PC-9 (cell line): ENCODE measurements at regions not wholly inside any gene's neighbourhood (a gene's known extent, or its start where the extent isn't known, plus 50 kb on each side); places are given as distances from the start of the nearest gene placed in this dataset.

Source experiments
- BruUV-seq: library from RNA; stranded (reverse); fragments of 400-500 nt; replicated peaks from 2 replicates; lab custom pipeline; 2021; lab: Mats Ljungman, UMichigan
- CTCF ChIA-PET: fragments of 300-600 bp; sonication (Branson Sonifier 250); formaldehyde crosslinking; loops from one replicate; lab custom pipeline; 2022; ENCODE audit warnings: antibody characterized with exemption; lab: Charles Lee
- POLR2A ChIA-PET: fragments of 300-600 bp; sonication (Branson Sonifier 250); formaldehyde crosslinking; loops from one replicate; lab custom pipeline; 2022; ENCODE audit warnings: antibody characterized with exemption; ENCODE audit not compliant: unreplicated experiment; lab: Charles Lee
- DNase-seq, 2 experiments: peaks; one replicate each; pipeline versions ENCODE4 v3.0.0 to v3.0.0-alpha.2; 2015 to 2022; ENCODE audit warnings: mixed read lengths in 1 of 2
- H2AFZ ChIP-seq: fragments of 200-600 bp; sonication (generic); 2 replicates; pipeline ENCODE4 v1.8.1; 2017; ENCODE audit warnings: antibody characterized with exemption
- H3F3A ChIP-seq: fragments of 200-600 bp; sonication (generic); 2 replicates; pipeline ENCODE4 v1.8.1; 2017; ENCODE audit warnings: antibody characterized with exemption, mild to moderate bottlenecking, low read depth; ENCODE audit not compliant: insufficient read depth
- H3K27ac ChIP-seq: fragments of 200-600 bp; sonication (generic); 2 replicates; pipeline ENCODE4 v1.6.1; 2016; ENCODE audit warnings: mixed run types
- H3K27me3 ChIP-seq: fragments of 200-600 bp; sonication (generic); 2 replicates; pipeline ENCODE4 v1.6.1; 2016; ENCODE audit warnings: low read depth, mixed run types; ENCODE audit not compliant: insufficient read depth
- H3K36me3 ChIP-seq: fragments of 200-600 bp; sonication (generic); 2 replicates; pipeline ENCODE4 v1.6.1; 2016; ENCODE audit warnings: low read depth, mixed run types
- H3K4me1 ChIP-seq: fragments of 200-600 bp; sonication (generic); replicated peaks from 2 replicates; pipeline ENCODE4 v1.6.1; 2016; ENCODE audit warnings: mixed run types; ENCODE audit not compliant: insufficient read depth
- H3K4me2 ChIP-seq: fragments of 200-600 bp; sonication (generic); 2 replicates; pipeline ENCODE4 v1.6.1; 2017; ENCODE audit warnings: mixed run types
- H3K4me3 ChIP-seq: fragments of 200-600 bp; sonication (generic); 2 replicates; pipeline ENCODE4 v1.6.1; 2016; ENCODE audit warnings: mixed run types
- H3K79me2 ChIP-seq: fragments of 200-600 bp; sonication (generic); 2 replicates; pipeline ENCODE4 v1.6.1; 2017; ENCODE audit warnings: low read depth, mixed run types
- H3K9me2 ChIP-seq: fragments of 200-600 bp; sonication (generic); 2 replicates; pipeline ENCODE4 v1.8.1; 2017; ENCODE audit warnings: mild to moderate bottlenecking; ENCODE audit not compliant: insufficient read depth
- H3K9me3 ChIP-seq: fragments of 200-600 bp; sonication (generic); 2 replicates; pipeline ENCODE4 v1.8.1; 2016; ENCODE audit warnings: low read depth; ENCODE audit not compliant: insufficient read depth
- H4K20me1 ChIP-seq: fragments of 200-600 bp; sonication (generic); 2 replicates; pipeline ENCODE4 v1.8.1; 2017; ENCODE audit not compliant: insufficient read depth
- EZH2 ChIP-seq: fragments of 200-600 bp; sonication (generic); IDR thresholded peaks from 2 replicates; pipeline ENCODE4 v1.8.0; 2017; ENCODE audit warnings: antibody characterized with exemption, low read depth
- intact Hi-C: fragments of 100-400 bp; cut with micrococcal nuclease; formaldehyde crosslinking; loops from one replicate; pipeline ENCODE4 v1.10.0; 2022; ENCODE audit not compliant: unreplicated experiment
- TF ChIP-seq, protein P1 (sequence below): fragments of 200-600 bp; sonication (generic); conservative IDR thresholded peaks from 2 replicates; pipeline ENCODE4 v1.6.1; 2017; ENCODE audit warnings: mixed run types, antibody characterized with exemption, mild to moderate bottlenecking, moderate library complexity

DNA sequence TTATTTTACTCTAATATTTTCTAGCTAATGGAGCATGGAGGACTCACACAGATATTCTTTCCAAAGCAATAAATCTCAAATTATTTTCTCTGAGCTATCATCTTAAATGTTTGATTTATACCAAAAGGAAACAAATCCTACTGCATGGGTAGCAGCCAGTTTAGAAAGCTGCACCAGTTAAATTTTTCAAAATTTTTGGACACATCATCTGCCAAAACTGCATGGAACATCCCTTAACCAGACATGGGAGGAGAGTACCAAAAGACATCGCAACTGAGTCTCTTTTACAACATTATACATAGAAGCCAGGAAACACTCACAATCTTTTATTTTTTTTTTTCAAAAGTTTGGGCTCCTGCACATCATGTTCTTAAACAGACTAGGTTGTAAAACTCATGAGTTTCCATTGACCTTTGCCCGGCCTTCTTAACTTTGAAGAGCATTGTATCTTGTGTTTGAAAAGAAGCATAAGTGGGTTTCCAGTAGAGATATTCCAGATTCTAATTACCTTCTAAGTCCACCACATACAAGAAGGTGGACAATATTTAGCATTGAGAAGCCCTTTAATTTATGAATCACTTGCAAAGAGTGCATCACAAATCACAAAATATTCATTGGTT lies 87.7 kb upstream of the HMGCLL1 start:
- Histone ChIP-seq H3K4me2 (no peak overlapping the region), H3K9me3 (no peaks in the 10 kb centered on the region; the same call in 1 of the 2 replicates), H3K79me2 (no peaks in the 10 kb centered on the region), H2AFZ (no peak overlapping the region), H3K4me1 (peaks cover 9% of the 10 kb centered on the region; the same call in 1 of the 2 replicates), H4K20me1 (no peaks in the 10 kb centered on the region), H3K27ac (no peak overlapping the region), H3K4me3 (no peak overlapping the region), H3F3A (no peaks in the 10 kb centered on the region), H3K27me3 (no peaks in the 10 kb centered on the region), H3K9me2 (no peaks in the 10 kb centered on the region; the same call in 1 of the 2 replicates), H3K36me3 (no peaks in the 10 kb centered on the region)
- no peak for DNase-seq
- TF ChIP-seq EZH2: no peak
- TF ChIP-seq, protein P1, sequence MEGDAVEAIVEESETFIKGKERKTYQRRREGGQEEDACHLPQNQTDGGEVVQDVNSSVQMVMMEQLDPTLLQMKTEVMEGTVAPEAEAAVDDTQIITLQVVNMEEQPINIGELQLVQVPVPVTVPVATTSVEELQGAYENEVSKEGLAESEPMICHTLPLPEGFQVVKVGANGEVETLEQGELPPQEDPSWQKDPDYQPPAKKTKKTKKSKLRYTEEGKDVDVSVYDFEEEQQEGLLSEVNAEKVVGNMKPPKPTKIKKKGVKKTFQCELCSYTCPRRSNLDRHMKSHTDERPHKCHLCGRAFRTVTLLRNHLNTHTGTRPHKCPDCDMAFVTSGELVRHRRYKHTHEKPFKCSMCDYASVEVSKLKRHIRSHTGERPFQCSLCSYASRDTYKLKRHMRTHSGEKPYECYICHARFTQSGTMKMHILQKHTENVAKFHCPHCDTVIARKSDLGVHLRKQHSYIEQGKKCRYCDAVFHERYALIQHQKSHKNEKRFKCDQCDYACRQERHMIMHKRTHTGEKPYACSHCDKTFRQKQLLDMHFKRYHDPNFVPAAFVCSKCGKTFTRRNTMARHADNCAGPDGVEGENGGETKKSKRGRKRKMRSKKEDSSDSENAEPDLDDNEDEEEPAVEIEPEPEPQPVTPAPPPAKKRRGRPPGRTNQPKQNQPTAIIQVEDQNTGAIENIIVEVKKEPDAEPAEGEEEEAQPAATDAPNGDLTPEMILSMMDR: no peak
- ChIA-PET POLR2A (no interaction called here), CTCF (no interaction called here)
- intact Hi-C loops: no loop called here
- BruUV-seq: no TSS peak

DNA sequence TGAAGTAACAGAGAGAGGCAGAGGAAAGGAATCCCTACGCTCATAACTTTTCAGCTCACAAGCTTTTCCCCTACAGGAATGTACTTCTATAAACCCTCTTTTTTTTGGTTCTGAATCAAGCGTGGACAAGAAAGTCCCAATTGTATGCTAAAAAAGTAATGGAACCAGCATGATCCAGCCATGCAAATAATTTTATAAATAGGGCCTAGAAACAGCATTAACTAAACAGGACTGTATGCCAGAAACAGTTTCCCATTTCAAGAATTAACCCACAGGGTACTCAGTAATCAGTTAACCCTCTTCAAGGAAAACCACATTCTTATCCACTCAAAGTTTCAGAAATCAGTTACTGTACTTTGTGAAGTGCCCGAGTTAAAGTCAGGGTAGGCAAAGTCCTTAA lies 87.0 kb upstream of the HMGCLL1 start:
- ChIA-PET POLR2A (no interaction called here), CTCF (no interaction called here)
- H3K9me3 ChIP-seq: no peaks in the 10 kb centered on the region; the same call in 1 of the 2 replicates
- no peak overlapping the region for H3K27ac ChIP-seq
- no peaks in the 10 kb centered on the region for H3K79me2 ChIP-seq
- BruUV-seq: no TSS peak
- no peak overlapping the region for H2AFZ ChIP-seq
- H4K20me1 ChIP-seq: no peaks in the 10 kb centered on the region
- H3K9me2 ChIP-seq: no peaks in the 10 kb centered on the region; the same call in 1 of the 2 replicates
- H3K4me1 ChIP-seq: peaks cover 9% of the 10 kb centered on the region; the same call in 1 of the 2 replicates
- no peaks in the 10 kb centered on the region for H3K27me3 ChIP-seq
- intact Hi-C loops: no loop called here
- TF ChIP-seq, protein P1: no peak
- no peak for TF ChIP-seq EZH2
- no peaks in the 10 kb centered on the region for H3K36me3 ChIP-seq
- no peaks in the 10 kb centered on the region for H3F3A ChIP-seq
- no peak overlapping the region for H3K4me3 ChIP-seq
- no peak overlapping the region for H3K4me2 ChIP-seq
- no peak for DNase-seq

DNA sequence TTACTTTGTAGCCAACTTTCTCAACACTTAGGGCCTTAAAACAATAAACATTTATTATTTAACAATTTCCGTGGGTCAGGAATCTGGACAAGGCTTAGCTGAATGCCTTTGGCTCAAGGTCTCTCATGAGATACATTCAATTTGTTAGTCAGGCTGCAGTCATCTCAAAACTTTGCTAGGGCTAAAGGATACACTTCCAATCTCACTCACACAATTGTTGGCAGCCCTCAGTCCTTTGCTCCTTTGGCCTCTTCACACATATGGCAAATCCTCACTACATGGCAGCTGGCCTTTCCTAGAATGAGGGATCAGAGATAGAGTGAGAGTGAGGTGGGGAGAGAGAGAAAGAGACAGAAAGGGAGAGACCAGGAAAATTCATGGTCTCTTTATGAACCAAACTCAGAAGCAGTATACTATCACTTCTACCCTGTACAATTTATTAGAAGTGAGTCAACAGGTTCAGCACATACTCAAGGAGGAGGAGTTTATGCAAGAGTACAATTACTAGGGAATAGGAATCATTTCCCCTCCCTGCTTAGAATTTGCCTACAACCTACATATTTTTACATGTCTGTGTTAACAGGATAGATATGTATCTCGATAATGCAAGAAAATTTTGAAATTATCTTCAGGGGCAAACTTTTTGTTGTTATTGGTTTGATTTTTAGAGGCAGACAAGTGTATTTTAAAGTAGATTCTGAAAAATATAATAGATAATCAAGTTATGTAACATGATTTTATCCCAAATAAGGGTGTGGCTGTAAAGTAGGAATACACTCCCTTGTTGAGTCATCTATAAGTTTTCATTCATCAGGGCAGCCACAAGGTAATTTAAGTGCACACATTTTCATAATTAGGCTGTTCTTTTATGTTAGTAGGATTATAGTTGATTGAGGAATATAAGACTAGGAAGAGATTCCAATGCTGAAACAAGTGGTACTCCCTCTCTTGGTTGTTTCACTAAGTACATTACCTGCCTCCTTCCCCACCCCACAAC lies 85.9 kb upstream of the HMGCLL1 start:
- no peaks in the 10 kb centered on the region for H3F3A ChIP-seq
- DNase-seq: no peak
- BruUV-seq: no TSS peak
- TF ChIP-seq, protein P1: no peak
- TF ChIP-seq EZH2: no peak
- H4K20me1 ChIP-seq: no peaks in the 10 kb centered on the region
- H3K9me3 ChIP-seq: no peaks in the 10 kb centered on the region
- ChIA-PET POLR2A (no interaction called here), CTCF (no interaction called here)
- H2AFZ ChIP-seq: no peak overlapping the region
- H3K27ac ChIP-seq: no peak overlapping the region
- no peaks in the 10 kb centered on the region; the same call in 1 of the 2 replicates for H3K9me2 ChIP-seq
- no peaks in the 10 kb centered on the region for H3K79me2 ChIP-seq
- H3K4me2 ChIP-seq: no peak overlapping the region
- intact Hi-C loops: no loop called here
- no peak overlapping the region for H3K4me3 ChIP-seq
- H3K4me1 ChIP-seq: peaks cover 9% of the 10 kb centered on the region; the same call in 1 of the 2 replicates
- H3K27me3 ChIP-seq: no peaks in the 10 kb centered on the region
- no peaks in the 10 kb centered on the region for H3K36me3 ChIP-seq
